Activated naive CD8-positive, alpha-beta T cell treated with anti-CD3 and anti-CD28 coated beads for 36 hours (primary cell): ENCODE measurements at regions not wholly inside any gene's neighbourhood (a gene's known extent, or its start where the extent isn't known, plus 50 kb on each side); places are given as distances from the start of the nearest gene placed in this dataset.

Source experiments
- DNase-seq: peaks from one replicate; pipeline ENCODE4 v3.0.0; 2021
- H3K27ac Mint-ChIP-seq: one replicate; pipeline ENCODE4 v1.8.0; 2022; ENCODE audit warnings: mild to moderate bottlenecking, moderate library complexity, mixed read lengths
- H3K27me3 Mint-ChIP-seq: one replicate; pipeline ENCODE4 v1.8.0; 2022; ENCODE audit warnings: mild to moderate bottlenecking, mixed read lengths
- H3K36me3 Mint-ChIP-seq: one replicate; pipeline ENCODE4 v1.8.0; 2021; ENCODE audit warnings: mild to moderate bottlenecking, mixed read lengths
- H3K4me1 Mint-ChIP-seq: one replicate; pipeline ENCODE4 v1.8.0; 2021; ENCODE audit warnings: mixed read lengths
- H3K4me3 Mint-ChIP-seq: one replicate; pipeline ENCODE4 v1.8.0; 2022; ENCODE audit warnings: mild to moderate bottlenecking, moderate library complexity, mixed read lengths
- H3K9me3 Mint-ChIP-seq: one replicate; pipeline ENCODE4 v1.8.0; 2022; ENCODE audit warnings: mixed read lengths

DNA sequence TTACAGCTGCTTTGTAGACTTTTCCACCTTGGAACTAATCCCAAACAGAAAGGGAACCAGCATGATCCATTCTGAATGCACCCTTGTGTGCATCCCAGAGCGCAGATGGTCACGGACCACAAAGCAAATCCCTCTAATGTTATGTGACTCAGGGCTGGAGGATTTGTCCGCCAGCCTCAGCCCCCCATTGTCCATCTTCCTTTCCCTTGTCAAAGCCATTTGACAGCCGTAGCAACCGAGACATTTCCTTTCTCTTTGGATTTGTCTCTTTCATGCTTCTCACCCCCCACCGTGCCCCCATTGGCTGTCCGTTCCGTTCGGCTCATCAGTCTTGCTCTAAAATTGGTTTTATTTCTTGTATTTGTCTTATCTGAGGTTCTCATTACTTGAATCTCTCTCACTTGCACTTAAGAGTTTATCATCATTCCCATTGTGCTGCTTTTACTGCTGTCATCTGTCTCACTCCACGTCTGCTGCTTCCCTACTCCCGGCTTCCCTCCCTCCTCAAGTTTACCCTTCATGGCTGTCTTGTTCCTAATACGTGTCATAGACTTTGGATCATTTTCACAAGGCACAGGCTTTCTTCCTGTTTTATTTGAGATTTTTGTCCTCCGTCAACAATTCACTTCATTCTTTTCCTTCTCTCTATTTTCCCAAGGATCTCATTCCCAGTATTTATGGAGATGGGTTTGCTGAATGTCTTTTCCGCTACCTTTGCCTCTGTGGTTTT, 163.4 kb upstream of the ERCC4 start:
- Mint-ChIP-seq H3K27me3 (peaks cover 6% of the 10 kb centered on the region), H3K27ac (no peak overlapping the region), H3K9me3 (no peaks in the 10 kb centered on the region), H3K4me1 (no peaks in the 10 kb centered on the region), H3K36me3 (no peaks in the 10 kb centered on the region), H3K4me3 (no peak overlapping the region)
- DNase-seq = no peak

DNA sequence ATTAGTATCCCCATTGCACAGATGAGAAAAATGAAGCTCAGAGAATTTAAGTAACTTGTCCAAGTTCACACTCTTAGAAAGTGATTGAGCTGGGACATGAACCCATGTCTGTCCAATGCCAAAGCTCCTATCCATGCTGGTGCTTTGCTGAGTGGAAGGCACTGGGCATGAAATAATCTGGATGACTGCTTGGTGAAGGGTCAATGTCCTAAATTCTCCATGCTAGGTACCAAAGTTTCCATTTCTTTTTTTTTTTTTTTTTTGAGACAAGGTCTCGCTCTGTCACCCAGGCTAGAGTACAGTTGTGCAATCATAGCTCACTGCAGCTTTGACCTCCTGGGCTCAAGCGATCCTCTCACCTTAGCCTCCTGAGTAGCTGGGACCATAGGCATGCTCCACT, 153.6 kb upstream of the ERCC4 start:
- DNase-seq = no peak
- Mint-ChIP-seq H3K4me3 (no peak overlapping the region), H3K4me1 (no peaks in the 10 kb centered on the region), H3K36me3 (no peaks in the 10 kb centered on the region), H3K27ac (no peak overlapping the region), H3K9me3 (peaks cover 1% of the 10 kb centered on the region), H3K27me3 (peaks cover 9% of the 10 kb centered on the region)

DNA sequence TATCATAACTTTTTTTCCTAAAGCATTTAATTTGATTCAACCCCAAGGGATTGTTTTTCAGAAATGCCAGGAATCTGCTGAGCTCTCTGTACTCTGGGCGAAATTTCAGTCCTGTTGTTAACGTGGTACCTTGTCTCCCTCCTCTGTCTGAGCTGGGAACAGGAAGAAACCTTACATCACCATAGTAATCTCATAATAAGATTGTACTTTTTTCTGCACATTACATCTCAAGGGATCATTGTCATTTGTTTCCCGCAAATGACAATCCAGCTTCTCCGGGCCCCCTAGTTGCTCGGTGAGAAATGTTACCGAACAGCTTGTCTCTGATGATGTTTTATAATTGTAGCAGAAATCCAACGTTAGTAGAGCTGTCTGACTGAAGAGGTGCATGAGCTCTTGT, 152.7 kb upstream of the ERCC4 start:
- no peaks in the 10 kb centered on the region for H3K36me3 Mint-ChIP-seq
- H3K27me3 Mint-ChIP-seq = peaks cover 9% of the 10 kb centered on the region
- H3K27ac Mint-ChIP-seq = no peak overlapping the region
- no peaks in the 10 kb centered on the region for H3K4me1 Mint-ChIP-seq
- peaks cover 1% of the 10 kb centered on the region for H3K9me3 Mint-ChIP-seq
- H3K4me3 Mint-ChIP-seq = no peak overlapping the region
- DNase-seq = no peak

DNA sequence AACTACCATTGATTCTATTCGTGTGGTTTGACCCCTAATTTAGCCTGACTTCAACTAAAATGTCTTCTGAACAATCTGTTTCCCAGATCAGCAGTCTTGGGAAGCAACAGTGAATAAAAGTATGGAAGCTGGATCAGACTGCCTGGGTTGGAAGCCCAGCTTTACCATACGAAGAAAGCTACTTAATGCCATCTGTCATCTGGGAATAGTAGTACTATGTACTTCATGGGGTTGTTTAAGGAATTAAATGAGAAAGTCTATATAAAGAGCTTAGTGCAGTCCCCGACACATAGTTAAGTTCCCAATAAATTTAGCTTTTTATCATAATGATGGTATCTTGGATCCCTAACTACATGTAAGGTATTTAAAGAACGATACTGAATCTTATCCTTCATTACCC, 151.5 kb upstream of the ERCC4 start:
- Mint-ChIP-seq H3K27ac (no peak overlapping the region), H3K27me3 (peaks cover 9% of the 10 kb centered on the region), H3K36me3 (no peaks in the 10 kb centered on the region), H3K9me3 (peaks cover 1% of the 10 kb centered on the region), H3K4me3 (no peak overlapping the region), H3K4me1 (no peaks in the 10 kb centered on the region)
- no peak for DNase-seq

DNA sequence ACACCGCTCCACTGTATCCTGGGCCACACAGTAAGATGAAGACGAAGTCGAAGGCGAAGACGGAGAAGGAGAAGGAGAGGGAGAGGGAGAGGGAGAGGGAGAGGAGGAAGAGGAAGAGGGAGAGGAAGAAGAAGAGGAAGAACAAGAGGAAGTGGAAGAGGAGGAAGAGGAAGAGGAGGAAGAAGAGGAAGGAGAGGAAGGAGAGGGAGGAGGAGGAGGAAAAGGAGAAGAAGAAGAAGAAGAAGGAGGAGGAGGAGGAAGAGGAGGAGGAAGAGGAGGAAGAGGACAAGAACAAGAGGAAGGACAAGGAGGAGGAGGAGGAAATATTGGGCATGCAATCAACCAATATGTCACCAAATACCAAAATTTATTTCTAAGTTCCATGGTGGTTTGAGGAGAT, 149.5 kb upstream of the ERCC4 start:
- no peak overlapping the region for H3K27ac Mint-ChIP-seq
- no peaks in the 10 kb centered on the region for H3K36me3 Mint-ChIP-seq
- H3K4me1 Mint-ChIP-seq = no peaks in the 10 kb centered on the region
- DNase-seq = no peak
- peaks cover 5% of the 10 kb centered on the region for H3K9me3 Mint-ChIP-seq
- H3K27me3 Mint-ChIP-seq = peaks cover 9% of the 10 kb centered on the region
- H3K4me3 Mint-ChIP-seq = no peak overlapping the region

DNA sequence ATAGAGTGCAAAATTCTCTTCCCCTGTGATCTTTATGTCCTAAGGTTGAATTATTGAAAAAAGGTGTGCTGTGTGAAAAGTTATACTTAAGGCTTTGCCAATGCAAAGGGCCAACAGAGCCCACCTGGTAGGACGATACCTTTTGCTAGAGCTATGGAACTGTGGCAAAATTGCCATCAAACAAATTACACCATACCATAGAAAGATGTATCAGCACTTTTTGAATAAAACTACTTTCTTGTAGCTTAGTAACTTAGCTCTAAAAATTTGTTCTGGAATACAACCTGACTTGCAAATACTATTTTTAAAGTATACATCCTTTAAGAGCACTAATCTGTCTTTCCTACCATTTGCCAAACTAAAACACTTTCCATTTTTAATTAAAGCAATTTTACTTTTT, 147.2 kb upstream of the ERCC4 start:
- Mint-ChIP-seq H3K9me3 (peaks cover 11% of the 10 kb centered on the region), H3K36me3 (no peaks in the 10 kb centered on the region), H3K27ac (no peak overlapping the region), H3K4me3 (no peak overlapping the region), H3K27me3 (peaks cover 9% of the 10 kb centered on the region), H3K4me1 (no peaks in the 10 kb centered on the region)
- no peak for DNase-seq

DNA sequence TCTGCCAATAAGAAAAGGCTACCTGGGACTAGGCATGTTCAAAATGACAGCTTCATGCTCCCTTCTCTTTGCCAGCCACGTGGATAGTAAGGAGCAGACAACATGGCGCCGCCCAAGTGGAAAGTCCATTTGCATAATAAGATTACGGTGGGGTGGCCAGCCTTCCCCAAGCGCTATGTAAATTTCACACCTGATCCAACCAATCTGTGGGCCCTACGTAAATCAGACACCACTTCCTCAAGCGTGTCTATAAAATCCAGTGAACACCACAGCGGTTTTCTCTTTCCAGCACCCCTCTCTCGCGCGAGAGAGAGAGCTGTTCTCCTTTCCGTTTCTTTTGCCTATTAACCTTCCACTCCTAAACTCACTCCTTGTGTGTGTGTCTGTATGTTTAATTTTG, 140.3 kb upstream of the ERCC4 start:
- H3K9me3 Mint-ChIP-seq = peaks cover 10% of the 10 kb centered on the region
- no peak for DNase-seq
- no peaks in the 10 kb centered on the region for H3K4me1 Mint-ChIP-seq
- peaks cover 10% of the 10 kb centered on the region for H3K27me3 Mint-ChIP-seq
- no peaks in the 10 kb centered on the region for H3K36me3 Mint-ChIP-seq
- no peak overlapping the region for H3K4me3 Mint-ChIP-seq
- no peak overlapping the region for H3K27ac Mint-ChIP-seq

DNA sequence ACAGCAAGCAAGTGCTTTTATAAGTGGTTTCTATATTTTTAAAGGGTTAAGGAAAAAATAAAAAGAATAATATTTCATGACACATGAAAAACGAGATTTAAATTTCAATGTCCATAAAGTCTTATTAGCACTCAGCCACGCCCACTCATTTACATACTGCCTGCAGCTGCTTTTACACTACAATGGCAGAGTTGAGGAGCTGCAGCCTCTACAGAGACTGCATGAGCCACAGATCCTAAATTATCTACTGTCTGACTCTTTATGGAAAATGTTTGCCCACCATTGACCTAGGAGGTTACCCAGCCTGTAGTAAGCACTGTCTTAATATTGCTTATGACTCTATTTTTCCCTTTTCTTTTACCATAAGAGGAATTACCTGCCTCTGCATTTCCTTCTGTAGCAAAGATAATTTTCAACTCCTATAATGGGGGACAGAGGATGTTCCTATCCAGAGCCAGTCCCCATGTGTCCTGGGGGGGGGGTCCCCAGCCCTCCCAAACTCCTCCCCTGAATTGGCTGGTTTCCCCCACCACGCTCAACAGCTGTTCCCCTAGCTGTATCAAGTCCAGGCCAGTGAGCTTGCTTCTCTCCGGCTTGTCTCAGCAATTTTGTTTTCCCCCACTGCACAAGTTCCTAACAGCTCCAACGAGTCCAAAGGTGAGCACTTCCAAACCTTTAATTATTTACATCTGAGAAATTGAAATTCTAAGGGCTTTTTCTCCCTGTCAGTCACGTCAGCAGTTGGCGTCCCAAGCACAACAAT, 139.4 kb upstream of the ERCC4 start:
- H3K4me1 Mint-ChIP-seq = no peaks in the 10 kb centered on the region
- DNase-seq = no peak
- H3K27me3 Mint-ChIP-seq = peaks cover 10% of the 10 kb centered on the region
- H3K36me3 Mint-ChIP-seq = no peaks in the 10 kb centered on the region
- H3K27ac Mint-ChIP-seq = no peak overlapping the region
- H3K4me3 Mint-ChIP-seq = no peak overlapping the region
- H3K9me3 Mint-ChIP-seq = peaks cover 6% of the 10 kb centered on the region

DNA sequence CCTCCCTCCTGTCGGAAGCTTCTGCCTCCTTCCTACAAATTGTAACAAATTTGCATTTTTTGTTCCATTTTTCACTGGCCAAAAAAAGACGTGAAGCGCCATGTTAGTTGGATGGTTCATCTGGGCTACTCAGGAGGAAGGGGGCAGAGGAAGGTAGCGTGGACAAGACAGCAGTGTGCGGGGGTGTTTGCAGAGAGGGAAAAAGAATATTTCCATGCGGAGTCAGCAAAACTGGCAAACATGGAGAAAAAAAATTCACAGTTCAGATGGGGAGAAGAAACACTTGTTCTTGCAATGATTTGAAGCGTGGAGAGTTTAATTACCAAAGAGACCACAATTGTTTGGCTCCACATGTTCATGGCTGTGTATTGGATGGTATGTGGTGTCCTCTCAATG, 138.8 kb upstream of the ERCC4 start:
- DNase-seq = no peak
- H3K4me1 Mint-ChIP-seq = no peaks in the 10 kb centered on the region
- H3K4me3 Mint-ChIP-seq = no peak overlapping the region
- H3K9me3 Mint-ChIP-seq = peaks cover 3% of the 10 kb centered on the region
- peaks cover 10% of the 10 kb centered on the region for H3K27me3 Mint-ChIP-seq
- H3K27ac Mint-ChIP-seq = no peak overlapping the region
- H3K36me3 Mint-ChIP-seq = no peaks in the 10 kb centered on the region

DNA sequence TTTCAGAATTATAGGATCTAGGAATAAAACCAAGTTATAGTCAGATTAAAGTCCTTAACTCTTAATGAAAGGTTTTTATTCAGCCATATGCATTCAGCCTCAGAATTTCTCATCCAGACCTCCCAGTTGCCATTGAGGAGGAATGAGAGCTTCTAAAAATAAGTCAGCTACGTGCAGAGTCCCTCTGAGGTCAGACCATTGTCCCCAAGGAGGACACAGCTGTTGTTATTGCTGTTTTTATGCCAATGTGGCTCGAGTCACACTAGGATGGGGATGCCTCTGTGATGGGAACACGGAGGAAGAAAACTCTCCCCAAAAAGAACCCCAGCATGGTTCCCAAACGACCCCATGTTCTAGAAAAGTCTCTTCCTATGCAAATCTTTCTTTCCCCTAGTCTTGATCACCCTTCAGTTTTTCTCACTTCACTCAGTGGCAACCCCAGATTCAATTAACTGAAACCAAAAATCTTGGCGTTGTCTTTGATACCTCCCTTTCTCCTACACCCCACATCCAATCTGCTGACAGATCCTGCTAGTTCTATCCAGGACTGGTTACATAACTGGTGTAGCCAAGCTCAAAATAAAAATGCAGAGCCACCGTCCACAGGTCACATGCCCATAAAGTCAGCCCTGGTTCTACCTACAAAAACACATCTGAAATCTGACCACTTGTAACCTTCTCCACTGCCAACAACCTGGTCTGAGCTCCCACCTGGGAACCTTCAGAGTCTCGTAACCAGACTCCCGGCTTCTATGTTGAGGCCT, 138.2 kb upstream of the ERCC4 start:
- Mint-ChIP-seq H3K9me3 (peaks cover 3% of the 10 kb centered on the region), H3K36me3 (no peaks in the 10 kb centered on the region), H3K27ac (no peak overlapping the region), H3K4me1 (no peaks in the 10 kb centered on the region), H3K4me3 (no peak overlapping the region), H3K27me3 (peaks cover 10% of the 10 kb centered on the region)
- DNase-seq = no peak

DNA sequence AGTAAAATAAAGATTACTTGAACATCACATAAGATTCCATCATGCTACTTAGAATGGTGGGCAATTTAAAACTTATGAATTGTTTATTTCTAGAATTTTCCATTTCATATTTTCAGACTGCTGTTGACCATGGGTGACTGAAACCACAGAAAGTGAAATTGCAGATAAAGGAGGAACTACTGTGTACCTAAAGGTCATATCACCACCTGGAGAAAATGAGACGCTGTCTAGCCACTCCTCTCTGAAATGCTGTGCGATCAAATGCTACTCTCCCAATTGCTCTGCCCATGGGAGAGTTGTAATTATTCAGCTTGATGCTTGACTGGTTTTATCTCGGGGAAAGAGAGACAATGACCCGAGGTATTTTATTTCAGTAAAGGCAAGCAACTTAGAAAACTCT, 128.9 kb upstream of the ERCC4 start:
- H3K27ac Mint-ChIP-seq = no peak overlapping the region
- no peaks in the 10 kb centered on the region for H3K4me1 Mint-ChIP-seq
- DNase-seq = no peak
- no peaks in the 10 kb centered on the region for H3K36me3 Mint-ChIP-seq
- no peak overlapping the region for H3K4me3 Mint-ChIP-seq
- H3K9me3 Mint-ChIP-seq = peaks cover 4% of the 10 kb centered on the region
- peaks cover 20% of the 10 kb centered on the region for H3K27me3 Mint-ChIP-seq

DNA sequence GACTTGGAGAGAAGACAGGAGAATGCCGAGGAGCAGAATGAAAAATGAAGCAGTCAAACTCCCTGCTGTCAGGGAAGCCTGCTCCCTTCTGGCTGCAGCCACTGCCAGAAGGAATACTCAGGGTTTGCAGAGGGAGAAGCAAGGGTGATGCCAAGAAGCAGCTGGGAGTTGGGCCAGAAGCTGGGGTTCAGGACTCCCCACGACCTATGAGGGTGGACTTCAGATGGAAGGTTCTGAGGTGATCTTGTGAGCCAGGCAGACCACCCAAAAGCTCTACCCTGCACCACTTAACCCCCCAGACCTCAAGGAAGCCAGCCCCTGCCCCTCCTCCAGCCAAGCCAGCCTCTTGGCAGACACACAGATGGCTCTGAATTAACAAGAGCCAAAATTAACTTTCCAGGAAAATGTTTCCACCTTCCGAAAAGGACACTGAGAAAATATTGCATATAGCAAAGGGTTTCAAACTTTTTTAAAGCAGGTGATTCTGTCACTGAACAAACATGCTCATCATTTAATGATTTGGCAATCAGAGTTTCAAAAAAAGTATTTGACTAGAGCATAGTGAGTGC, 126.0 kb upstream of the ERCC4 start:
- Mint-ChIP-seq H3K4me3 (no peak overlapping the region), H3K9me3 (peaks cover 4% of the 10 kb centered on the region), H3K36me3 (no peaks in the 10 kb centered on the region), H3K27ac (no peak overlapping the region), H3K27me3 (peaks cover 20% of the 10 kb centered on the region), H3K4me1 (no peaks in the 10 kb centered on the region)
- DNase-seq = no peak

DNA sequence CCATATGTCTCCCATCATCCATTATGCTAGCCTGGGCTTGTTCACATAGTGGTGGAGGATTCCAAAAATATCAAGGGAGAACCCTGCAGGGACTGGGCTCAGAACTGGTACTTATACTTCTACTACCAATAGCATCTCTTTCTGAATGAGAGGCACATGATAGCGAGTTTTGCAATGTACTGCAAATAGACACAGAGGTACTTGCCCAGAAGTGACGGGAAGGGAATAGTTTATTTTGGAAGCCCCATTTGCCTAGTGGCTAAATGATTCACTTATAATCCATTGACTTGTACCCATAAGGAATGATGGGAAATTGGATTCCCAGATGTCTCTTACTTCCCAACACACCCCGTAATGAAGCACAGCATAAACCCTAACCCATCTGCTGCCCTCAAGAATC, 124.8 kb upstream of the ERCC4 start:
- H3K27me3 Mint-ChIP-seq = peaks cover 20% of the 10 kb centered on the region
- DNase-seq = no peak
- no peaks in the 10 kb centered on the region for H3K4me1 Mint-ChIP-seq
- H3K4me3 Mint-ChIP-seq = no peak overlapping the region
- peaks cover 4% of the 10 kb centered on the region for H3K9me3 Mint-ChIP-seq
- H3K36me3 Mint-ChIP-seq = no peaks in the 10 kb centered on the region
- no peak overlapping the region for H3K27ac Mint-ChIP-seq

DNA sequence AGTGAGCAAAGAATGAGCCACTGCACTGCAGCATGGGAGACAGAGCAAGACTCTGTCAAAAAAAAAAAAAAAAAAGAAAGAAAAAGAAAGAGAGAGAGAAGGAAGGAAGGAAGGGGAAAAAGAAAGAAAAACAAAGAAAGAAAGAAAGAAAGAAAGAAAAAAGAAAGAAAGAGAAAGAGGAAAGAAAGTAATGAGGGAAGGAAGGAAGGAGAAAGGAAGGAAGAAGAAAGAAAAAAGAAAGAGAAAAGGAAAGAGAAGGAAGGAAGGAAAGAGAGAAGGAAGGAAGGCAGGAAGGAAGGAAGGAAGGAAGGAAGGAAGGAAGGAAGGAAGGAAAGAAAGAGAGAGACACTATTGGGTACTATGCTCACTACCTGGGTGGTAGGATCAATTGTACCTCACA, 122.2 kb upstream of the ERCC4 start:
- no peak for DNase-seq
- H3K4me3 Mint-ChIP-seq = no peak overlapping the region
- no peaks in the 10 kb centered on the region for H3K4me1 Mint-ChIP-seq
- no peaks in the 10 kb centered on the region for H3K36me3 Mint-ChIP-seq
- no peak overlapping the region for H3K27ac Mint-ChIP-seq
- H3K27me3 Mint-ChIP-seq = peaks cover 20% of the 10 kb centered on the region
- no peaks in the 10 kb centered on the region for H3K9me3 Mint-ChIP-seq

DNA sequence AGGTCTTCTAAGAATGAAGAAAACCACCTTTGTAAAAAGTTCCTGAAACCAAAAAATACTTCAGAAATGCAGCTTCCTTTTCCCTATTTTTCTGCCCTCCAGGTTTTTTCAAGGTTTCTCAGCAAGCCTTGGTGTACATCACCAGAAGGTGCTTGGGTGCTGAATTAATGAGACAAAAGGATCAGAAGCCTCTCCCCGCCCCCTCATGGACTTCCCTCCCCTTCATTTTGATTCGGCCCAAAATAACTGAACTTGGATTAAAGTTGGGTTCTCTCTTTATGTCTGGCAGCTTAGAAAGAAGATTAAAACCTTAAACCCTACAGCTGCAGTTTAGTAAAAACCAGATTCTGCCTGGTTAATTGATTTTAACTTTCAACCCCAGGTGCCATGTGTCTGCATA, 121.7 kb upstream of the ERCC4 start:
- no peak for DNase-seq
- no peak overlapping the region for H3K27ac Mint-ChIP-seq
- no peaks in the 10 kb centered on the region for H3K36me3 Mint-ChIP-seq
- H3K4me1 Mint-ChIP-seq = no peaks in the 10 kb centered on the region
- no peaks in the 10 kb centered on the region for H3K9me3 Mint-ChIP-seq
- peaks cover 16% of the 10 kb centered on the region for H3K27me3 Mint-ChIP-seq
- H3K4me3 Mint-ChIP-seq = no peak overlapping the region
